Ecto neural progenitor cell (in vitro differentiated cells): ENCODE measurements at regions not wholly inside any gene's neighbourhood (a gene's known extent, or its start where the extent isn't known, plus 50 kb on each side); places are given as distances from the start of the nearest gene placed in this dataset.

Experiments
- DNase-seq: peaks from one replicate; pipeline ENCODE4 v3.0.0-alpha.2; 2018; ENCODE audit warnings: low spot score

DNA sequence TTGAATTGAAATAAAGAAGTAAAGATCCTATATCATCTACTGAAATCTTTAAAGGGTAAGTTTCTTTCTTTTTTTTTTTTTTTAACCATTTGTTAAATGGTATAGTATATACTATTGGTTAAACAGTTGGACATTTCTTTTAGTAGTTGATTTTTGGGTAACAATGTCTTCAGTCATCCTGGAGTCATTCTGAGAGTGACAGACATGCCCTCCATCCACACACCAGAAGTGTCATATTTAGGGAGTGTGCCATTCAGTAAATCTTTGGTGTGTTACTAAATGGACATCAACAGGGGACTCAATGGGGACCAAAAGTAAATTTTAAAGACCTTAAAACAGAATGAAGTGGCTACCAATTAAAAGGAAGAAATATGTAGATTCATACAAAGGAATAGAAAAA lies 50.8 kb upstream of the SLC39A10 start:
- no peak for DNase-seq

DNA sequence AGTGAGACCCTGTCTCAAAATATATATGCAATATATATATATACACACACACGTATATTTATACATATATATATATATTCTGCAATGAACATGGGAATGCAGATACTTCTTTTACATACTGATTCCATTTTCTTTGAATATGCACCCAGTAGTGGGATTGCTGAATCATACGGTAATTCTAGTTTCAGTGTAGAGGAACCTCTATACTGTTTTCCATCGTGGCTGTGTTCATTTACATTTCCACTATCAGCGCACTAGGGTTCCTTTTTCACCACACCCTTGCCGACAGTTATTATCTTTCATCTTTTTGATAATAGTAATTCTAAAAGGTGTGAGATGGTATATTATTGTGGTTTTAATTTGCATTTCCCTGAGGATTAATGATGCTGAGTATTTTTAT lies 52.3 kb upstream of the SLC39A10 start:
- DNase-seq, result no peak

DNA sequence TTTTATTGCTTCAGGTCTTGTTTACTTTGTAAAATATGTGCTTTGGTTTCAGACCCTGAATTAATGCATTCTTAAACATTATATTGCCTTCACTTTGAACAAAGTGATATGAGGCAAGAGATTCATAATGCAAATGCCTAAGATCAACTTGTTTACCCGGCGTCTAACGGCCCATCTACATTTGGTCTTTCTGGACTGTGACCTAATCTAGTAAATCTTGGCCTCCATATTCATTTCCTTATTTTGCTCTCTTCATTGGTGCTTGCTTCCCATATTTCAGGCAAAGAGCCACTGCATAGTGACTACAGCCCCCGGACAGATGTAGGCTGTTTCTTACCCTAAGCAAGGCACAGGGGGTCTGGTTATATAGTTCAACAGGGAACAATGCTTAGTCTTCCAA lies 53.0 kb upstream of the SLC39A10 start:
- no peak for DNase-seq

- DNase-seq, result no peak
These were observed 53.6 kb upstream of the SLC39A10 start for GRCh38 chr2:195603408-195603807.

- DNase-seq, result no peak
These were observed 54.3 kb upstream of the SLC39A10 start for GRCh38 chr2:195602687-195603086.

GRCh38 chr2:195601361-195601760 lies 55.7 kb upstream of the SLC39A10 start:
- DNase-seq, result no peak

GRCh38 chr2:195600778-195601177 lies 56.2 kb upstream of the SLC39A10 start:
- DNase-seq, result no peak

DNA sequence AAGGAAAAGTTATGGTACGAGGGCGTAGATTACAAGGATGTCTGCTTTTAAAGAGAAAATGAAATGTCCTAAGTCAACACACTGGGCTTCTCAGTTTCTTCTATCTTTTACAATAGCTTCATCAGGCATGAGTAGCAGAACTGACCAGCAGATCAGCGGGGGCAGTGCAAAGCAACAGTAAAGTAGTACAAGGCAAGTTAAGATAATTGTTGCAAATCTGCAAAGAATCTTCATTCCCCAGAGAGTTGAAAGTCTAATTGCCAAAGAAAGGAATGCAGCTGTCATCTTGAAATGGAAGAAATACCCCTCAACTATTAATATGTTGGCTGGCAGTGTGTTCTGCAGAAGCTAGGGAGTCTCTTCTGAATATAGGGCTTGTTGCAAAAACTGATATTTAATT lies 60.2 kb upstream of the SLC39A10 start:
- DNase-seq, result no peak

DNA sequence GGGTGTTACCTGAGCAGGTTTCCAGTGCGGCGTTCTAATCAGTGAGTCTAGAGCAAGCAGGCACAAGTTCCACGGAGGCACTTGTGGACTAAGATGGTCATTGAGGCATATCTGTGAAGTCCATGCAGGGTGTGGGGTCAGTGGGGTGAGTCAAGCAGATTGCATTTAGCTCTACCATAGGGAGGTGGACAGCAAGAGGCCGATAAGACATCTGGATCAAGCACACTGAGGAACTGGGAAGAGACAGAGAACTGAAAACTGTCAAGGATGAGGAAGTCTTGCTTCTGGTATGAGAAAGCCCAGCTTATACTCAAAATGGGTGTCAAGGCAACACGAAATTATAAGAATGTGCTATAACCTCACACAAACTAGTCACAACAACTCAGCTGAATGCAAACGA lies 61.2 kb upstream of the SLC39A10 start:
- DNase-seq, result no peak

- no peak for DNase-seq
These were observed 61.9 kb upstream of the SLC39A10 start for GRCh38 chr2:195594919-195595694.

- no peak for DNase-seq
These were observed 62.8 kb upstream of the SLC39A10 start for GRCh38 chr2:195594248-195594647.

DNA sequence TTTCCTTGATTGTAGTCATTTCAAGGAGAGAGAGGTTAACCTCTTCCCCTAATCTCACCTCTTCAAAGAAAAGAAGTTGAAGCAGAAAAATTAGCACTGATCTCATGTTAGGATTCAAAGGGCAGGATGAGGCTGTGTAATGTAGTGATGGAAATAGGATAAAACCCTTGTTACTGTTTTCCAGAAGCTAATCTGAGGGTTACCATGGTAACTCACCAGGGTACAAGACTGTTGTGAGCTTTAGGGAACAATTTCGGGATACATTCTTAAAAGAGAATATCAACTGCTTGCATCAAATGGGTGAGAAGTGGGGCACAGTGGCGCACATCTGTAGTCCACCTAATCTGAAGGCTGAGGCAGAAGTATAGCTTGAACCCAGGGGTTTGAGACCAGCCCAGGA lies 64.9 kb upstream of the SLC39A10 start:
- no peak for DNase-seq

DNA sequence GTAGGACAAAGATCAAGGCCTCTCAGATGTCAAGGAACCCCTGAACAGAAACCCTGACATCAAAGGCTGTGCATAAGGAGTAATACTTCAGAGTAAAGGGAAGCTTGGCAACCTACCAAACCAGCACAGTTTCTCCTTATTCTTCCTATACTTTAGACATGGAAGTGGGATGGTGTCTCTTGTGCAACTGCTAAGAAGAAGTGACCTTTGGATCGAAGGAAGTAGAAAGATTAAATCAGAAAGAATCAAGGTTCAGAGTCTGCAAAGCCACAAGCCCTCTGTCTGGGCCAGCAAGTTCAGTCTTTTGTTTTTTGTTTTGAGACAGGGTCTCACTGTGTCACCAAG lies 66.2 kb upstream of the SLC39A10 start:
- DNase-seq, result no peak

GRCh38 chr2:195590199-195590860 lies 66.7 kb upstream of the SLC39A10 start:
- no peak for DNase-seq

GRCh38 chr2:195587966-195588365 lies 69.1 kb upstream of the SLC39A10 start:
- no peak for DNase-seq

- DNase-seq, result no peak
These were observed 70.8 kb upstream of the SLC39A10 start for GRCh38 chr2:195586062-195586714.

- no peak for DNase-seq
These were observed 74.8 kb upstream of the SLC39A10 start for GRCh38 chr2:195582188-195582587.

DNA sequence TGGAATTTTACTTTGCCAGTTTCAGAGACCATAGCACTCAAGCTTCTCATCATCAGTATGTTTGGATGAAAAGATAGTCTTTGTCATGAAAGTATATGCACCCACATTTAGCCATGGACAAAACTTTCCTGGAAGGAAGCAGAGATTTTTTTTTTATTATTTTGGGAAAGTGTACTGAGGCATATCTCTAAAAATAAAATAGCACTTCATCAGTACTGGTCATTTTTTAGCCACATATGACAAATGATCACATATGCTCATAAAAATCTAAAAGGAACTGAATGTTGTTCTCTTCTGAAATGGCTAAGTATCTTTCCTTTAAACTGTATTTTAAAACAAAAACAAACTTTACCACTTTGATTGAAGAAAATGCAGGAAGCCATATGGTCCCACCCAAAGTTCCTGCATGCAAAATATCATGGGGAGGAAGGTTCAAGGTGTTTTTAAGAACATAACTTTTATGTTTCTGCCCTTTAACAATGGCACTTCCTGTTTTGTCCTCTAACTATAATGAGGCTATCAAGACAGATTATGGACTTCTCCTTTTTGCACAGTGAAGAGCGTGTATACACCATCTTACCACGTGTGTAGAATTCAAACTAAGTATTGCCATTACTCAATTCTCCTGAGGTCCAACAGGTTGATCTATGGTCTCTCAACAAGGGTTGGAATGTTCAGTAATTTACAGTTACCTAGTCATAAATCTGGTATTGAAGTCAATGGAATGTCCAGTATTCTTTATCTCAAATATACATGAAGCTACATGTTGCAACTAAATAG lies 77.1 kb upstream of the SLC39A10 start:
- DNase-seq, result no peak

- DNase-seq, result no peak
These were observed 81.1 kb upstream of the SLC39A10 start for GRCh38 chr2:195575879-195576401.

DNA sequence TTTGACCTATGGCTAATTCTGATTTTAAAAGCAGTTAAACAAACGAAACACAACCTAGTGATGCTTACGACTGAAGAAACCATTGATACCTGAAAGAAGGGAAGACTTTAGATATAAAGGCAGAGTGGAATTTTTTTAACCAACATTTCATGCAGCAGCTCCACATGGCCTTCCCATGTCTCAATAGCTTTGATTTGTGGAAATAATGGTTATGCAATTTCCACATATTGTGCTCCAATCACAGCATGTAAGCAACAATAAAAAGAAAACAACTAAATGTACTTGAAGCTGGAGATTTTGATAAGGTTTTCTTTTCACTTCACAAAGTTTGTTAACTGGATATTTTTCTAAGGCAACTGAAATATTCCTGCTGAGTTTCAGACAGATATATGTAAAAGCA lies 82.0 kb upstream of the SLC39A10 start:
- DNase-seq, result no peak

DNA sequence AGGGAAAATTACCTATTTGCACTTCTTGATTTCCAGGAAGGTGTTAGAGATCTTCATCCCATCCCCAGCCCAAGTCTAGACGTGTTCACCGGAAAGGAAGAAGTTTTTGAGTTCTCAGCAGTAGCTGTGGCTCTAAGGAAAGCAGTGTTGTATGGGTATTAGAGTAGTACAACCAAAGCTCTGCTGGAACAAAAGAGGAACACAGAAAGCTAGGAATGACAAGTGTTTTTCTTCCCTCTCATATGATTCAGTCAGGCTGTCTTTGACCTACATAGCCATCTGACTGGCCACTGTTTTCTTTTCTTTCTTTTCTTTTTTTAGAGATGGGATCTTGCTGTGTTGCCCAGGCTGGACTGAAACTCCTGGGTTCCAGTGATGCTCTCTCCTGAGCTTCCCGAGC lies 82.7 kb upstream of the SLC39A10 start:
- DNase-seq, result no peak

- DNase-seq, result no peak
These were observed 83.9 kb upstream of the SLC39A10 start for GRCh38 chr2:195572895-195573683.
